CD14-positive monocyte (primary cell): ENCODE measurements at regions not wholly inside any gene's neighbourhood (a gene's known extent, or its start where the extent isn't known, plus 50 kb on each side); places are given as distances from the start of the nearest gene placed in this dataset.

Source experiments
- DNase-seq, 3 donors: peaks; one replicate each; pipeline ENCODE4 v3.0.0-alpha.2; 2011 to 2022
- H2AFZ ChIP-seq: 2 replicates; pipeline ENCODE4 v1.6.0; 2012; ENCODE audit warnings: mild to moderate bottlenecking, low read depth, low read length, inconsistent platforms; ENCODE audit not compliant: insufficient read depth, poor library complexity, severe bottlenecking
- H3K27ac ChIP-seq, 2 donors: 1 replicate in 1 of 2; 2 replicates in 1 of 2; pipeline ENCODE4 v1.5.1; 2012 to 2013; ENCODE audit warnings: low read length in 2 of 2, control low read depth in 1 of 2, inconsistent platforms in 1 of 2, low read depth in 1 of 2, mild to moderate bottlenecking in 1 of 2
- H3K27me3 ChIP-seq, 2 donors: one replicate each; pipeline versions ENCODE4 v1.6.0 to v1.6.1; 2011 to 2013; ENCODE audit warnings: low read length in 2 of 2; ENCODE audit not compliant: control insufficient read depth in 2 of 2, insufficient read depth in 2 of 2
- H3K36me3 ChIP-seq, 2 donors: replicated peaks in 1 of 2; 1 replicate in 1 of 2; 2 replicates in 1 of 2; pipeline versions ENCODE4 v1.5.1 to v1.6.1; 2012 to 2013; ENCODE audit warnings: low read length in 2 of 2, control low read depth in 1 of 2, inconsistent platforms in 1 of 2, mild to moderate bottlenecking in 1 of 2; ENCODE audit not compliant: insufficient read depth in 2 of 2, control insufficient read depth in 1 of 2
- H3K4me1 ChIP-seq, 2 donors: 1 replicate in 1 of 2; 2 replicates in 1 of 2; pipeline versions ENCODE4 v1.5.1 to v1.6.1; 2012 to 2013; ENCODE audit warnings: low read length in 2 of 2, control low read depth in 1 of 2, inconsistent platforms in 1 of 2, mild to moderate bottlenecking in 1 of 2, moderate library complexity in 1 of 2; ENCODE audit not compliant: insufficient read depth in 2 of 2, control insufficient read depth in 1 of 2
- H3K4me2 ChIP-seq: replicated peaks from 2 replicates; pipeline ENCODE3; 2012; ENCODE audit warnings: low read length, moderate library complexity, mild to moderate bottlenecking; ENCODE audit not compliant: poor library complexity, severe bottlenecking; ENCODE audit errors: extremely low read depth
- H3K4me3 ChIP-seq, 3 experiments: fragments of 200-600 bp in 1 of 3; sonication (generic) in 1 of 3; replicated peaks in 1 of 3; 1 replicate in 2 of 3; 2 replicates in 1 of 3; pipeline ENCODE4 v1.5.1; 2011 to 2013; ENCODE audit warnings: low read length in 3 of 3, mild to moderate bottlenecking in 3 of 3, control low read depth in 2 of 3, low read depth in 2 of 3, inconsistent platforms in 1 of 3, moderate library complexity in 1 of 3
- H3K79me2 ChIP-seq: 2 replicates; pipeline ENCODE4 v1.6.0; 2012; ENCODE audit warnings: mild to moderate bottlenecking, control low read depth, inconsistent platforms, low read length, moderate library complexity; ENCODE audit not compliant: insufficient read depth
- H3K9ac ChIP-seq: 2 replicates; pipeline ENCODE4 v1.6.0; 2017; ENCODE audit warnings: low read length, mild to moderate bottlenecking; ENCODE audit not compliant: insufficient read depth, poor library complexity, severe bottlenecking
- H3K9me3 ChIP-seq, 2 donors: replicated peaks in 1 of 2; 1 replicate in 1 of 2; 2 replicates in 1 of 2; pipeline versions ENCODE4 v1.5.1 to v1.6.1; 2012 to 2013; ENCODE audit warnings: low read length in 2 of 2, control low read depth in 1 of 2; ENCODE audit not compliant: control insufficient read depth in 1 of 2, insufficient read depth in 1 of 2
- H4K20me1 ChIP-seq: 2 replicates; pipeline ENCODE4 v1.6.0; 2012; ENCODE audit warnings: mild to moderate bottlenecking, low read length, control low read depth, moderate library complexity; ENCODE audit not compliant: insufficient read depth
- H3K27ac Mint-ChIP-seq, 7 donors: one replicate each; pipeline ENCODE4 v1.8.0; 2020; ENCODE audit warnings: mild to moderate bottlenecking in 7 of 7, mixed read lengths in 7 of 7, moderate library complexity in 6 of 7, inconsistent platforms in 2 of 7
- H3K27me3 Mint-ChIP-seq, 3 donors: one replicate each; pipeline ENCODE4 v1.8.0; 2021 to 2022; ENCODE audit warnings: low read depth in 3 of 3, mild to moderate bottlenecking in 3 of 3, mixed read lengths in 3 of 3, moderate library complexity in 3 of 3, inconsistent platforms in 1 of 3
- H3K36me3 Mint-ChIP-seq, 2 donors: one replicate each; pipeline ENCODE4 v1.8.0; 2020; ENCODE audit warnings: mixed read lengths in 2 of 2, inconsistent platforms in 1 of 2, mild to moderate bottlenecking in 1 of 2
- H3K4me1 Mint-ChIP-seq: one replicate; pipeline ENCODE4 v1.8.0; 2020; ENCODE audit warnings: mild to moderate bottlenecking, mixed read lengths
- H3K4me3 Mint-ChIP-seq, 2 donors: one replicate each; pipeline ENCODE4 v1.8.0; 2020; ENCODE audit warnings: mild to moderate bottlenecking in 2 of 2, mixed read lengths in 2 of 2, moderate library complexity in 1 of 2
- H3K9me3 Mint-ChIP-seq, 7 donors: one replicate each; pipeline ENCODE4 v1.8.0; 2020 to 2022; ENCODE audit warnings: mixed read lengths in 7 of 7, mild to moderate bottlenecking in 6 of 7, moderate library complexity in 6 of 7, inconsistent platforms in 2 of 7
- CTCF ChIP-seq: fragments of 200-600 bp; IDR thresholded peaks from one replicate; pipeline ENCODE4 v1.8.0; 2022; ENCODE audit warnings: antibody characterized with exemption, mild to moderate bottlenecking
- WGBS: methylation state at CpG from one replicate; pipeline ENCODE4 v1.1.5; 2013; ENCODE audit warnings: missing lambda C conversion rate; ENCODE audit not compliant: insufficient coverage; 5-methylcytosine and 5-hydroxymethylcytosine counted together
- intact Hi-C, 2 donors: fragments of 100-400 bp; cut with micrococcal nuclease; formaldehyde crosslinking; loops; one replicate each; pipeline versions ENCODE4 v1.15.0 to v1.15.1; 2023

GRCh38 chr19:14315433-14315832, 65.8 kb upstream of the ADGRE5 start:
- Mint-ChIP-seq H3K4me1 (peaks cover 1% of the 10 kb centered on the region), H3K27me3 (peaks cover 2 to 16% (median 8%) of the 10 kb centered on the region in 3 donors), H3K4me3 (no peak overlapping the region), H3K27ac (no peak overlapping the region), H3K36me3 (no peaks in the 10 kb centered on the region), H3K9me3 (peaks cover 4 to 8% (median 5%) of the 10 kb centered on the region in 7 donors)
- no peaks in the 10 kb centered on the region for H3K27me3 ChIP-seq
- no peaks in the 10 kb centered on the region for H4K20me1 ChIP-seq
- whole genome bisulfite sequencing = 96% methylated on average over 6 of the region's 10 CpGs
- no peak for TF ChIP-seq CTCF
- H3K4me2 ChIP-seq = no peak overlapping the region
- intact Hi-C loops = no loop called here
- no peaks in the 10 kb centered on the region for H3K9me3 ChIP-seq
- no peak overlapping the region for H3K4me3 ChIP-seq
- no peak overlapping the region for H3K27ac ChIP-seq
- no peaks in the 10 kb centered on the region for H3K79me2 ChIP-seq
- no peak overlapping the region for H2AFZ ChIP-seq
- no peak for DNase-seq
- peaks cover 0 to under 1% of the 10 kb centered on the region in 2 donors for H3K4me1 ChIP-seq
- no peak overlapping the region for H3K9ac ChIP-seq
- no peaks in the 10 kb centered on the region for H3K36me3 ChIP-seq

- H3K27ac Mint-ChIP-seq = peak overlapping the region in 6 of 7 donors; percentile 26 to 85 (median 78)
- peaks cover 0 to 2% of the 10 kb centered on the region in 2 donors for H3K36me3 Mint-ChIP-seq
- no peak for TF ChIP-seq CTCF
- Histone ChIP-seq H3K4me2 (peak overlapping the region; percentile 26), H3K9me3 (peaks cover 0 to 6% of the 10 kb centered on the region in 2 donors), H3K4me3 (no peak overlapping the region), H3K27ac (peak overlapping the region in 1 of 2 donors; percentile 21), H2AFZ (no peak overlapping the region), H3K4me1 (peaks cover 15 to 20% of the 10 kb centered on the region in 2 donors), H3K9ac (no peak overlapping the region), H3K27me3 (no peaks in the 10 kb centered on the region), H3K36me3 (no peaks in the 10 kb centered on the region), H4K20me1 (no peaks in the 10 kb centered on the region), H3K79me2 (no peaks in the 10 kb centered on the region)
- H3K27me3 Mint-ChIP-seq = peaks cover 0 to 4% (median 4%) of the 10 kb centered on the region in 3 donors
- intact Hi-C loops = no loop called here
- peak; percentile 17 to 72 (median 29) for DNase-seq
- peak overlapping the region in 1 of 2 donors; percentile 1 for H3K4me3 Mint-ChIP-seq
- peaks cover 4 to 10% (median 7%) of the 10 kb centered on the region in 7 donors for H3K9me3 Mint-ChIP-seq
- H3K4me1 Mint-ChIP-seq = peaks cover 17% of the 10 kb centered on the region
- WGBS = no CpG with 5 or more reads among the region's 5 CpGs
These were observed 71.2 kb upstream of the ADGRE5 start for GRCh38 chr19:14310055-14310454.
